Effector CD4-positive, alpha-beta T cell (primary cell): ENCODE measurements at regions not wholly inside any gene's neighbourhood (a gene's known extent, or its start where the extent isn't known, plus 50 kb on each side); places are given as distances from the start of the nearest gene placed in this dataset.

Experiments used
- DNase-seq: peaks from one replicate; pipeline ENCODE4 v3.0.0-alpha.2; 2020

- DNase-seq = no peak
Observed at GRCh38 chr22:27152883-27153282, 495.5 kb downstream of the MIAT start.

- no peak for DNase-seq
Observed at GRCh38 chr22:27153386-27153785, 496.0 kb downstream of the MIAT start.

GRCh38 chr22:27154717-27155116 lies 497.3 kb downstream of the MIAT start:
- no peak for DNase-seq

- DNase-seq = no peak
Observed at GRCh38 chr22:27156821-27157489, 499.6 kb downstream of the MIAT start.

GRCh38 chr22:27157666-27158370 lies 500.4 kb downstream of the MIAT start:
- DNase-seq = no peak

GRCh38 chr22:27159016-27159415 lies 501.6 kb downstream of the MIAT start:
- no peak for DNase-seq

GRCh38 chr22:27159716-27160295 lies 502.4 kb downstream of the MIAT start:
- DNase-seq = no peak

GRCh38 chr22:27163162-27164137 lies 506.1 kb downstream of the MIAT start:
- DNase-seq = no peak

- DNase-seq = no peak
Observed at GRCh38 chr22:27164781-27165503, 507.6 kb downstream of the MIAT start.

- DNase-seq = no peak
Observed at GRCh38 chr22:27168681-27169080, 511.3 kb downstream of the MIAT start.

GRCh38 chr22:27170491-27170890 lies 513.1 kb downstream of the MIAT start:
- no peak for DNase-seq

- no peak for DNase-seq
Observed at GRCh38 chr22:27171212-27171611, 513.8 kb downstream of the MIAT start.

- no peak for DNase-seq
Observed at GRCh38 chr22:27173530-27173929, 516.1 kb downstream of the MIAT start.

- no peak for DNase-seq
Observed at GRCh38 chr22:27175021-27175838, 517.8 kb downstream of the MIAT start.

GRCh38 chr22:27175974-27176373 lies 518.6 kb downstream of the MIAT start:
- DNase-seq = no peak

- DNase-seq = no peak
Observed at GRCh38 chr22:27179161-27179560, 521.8 kb downstream of the MIAT start.

GRCh38 chr22:27181537-27181936 lies 524.1 kb downstream of the MIAT start:
- DNase-seq = no peak

- DNase-seq = no peak
Observed at GRCh38 chr22:27183474-27183873, 526.1 kb downstream of the MIAT start.

- no peak for DNase-seq
Observed at GRCh38 chr22:27185099-27185709, 527.8 kb downstream of the MIAT start.

GRCh38 chr22:27185760-27186302 lies 528.4 kb downstream of the MIAT start:
- DNase-seq = no peak

- DNase-seq = no peak
Observed at GRCh38 chr22:27186643-27187042, 529.3 kb downstream of the MIAT start.
